Panc1 (cell line): ENCODE measurements at regions not wholly inside any gene's neighbourhood (a gene's known extent, or its start where the extent isn't known, plus 50 kb on each side); places are given as distances from the start of the nearest gene placed in this dataset.

ENCODE experiments used
- ATAC-seq: fragments of 200-7000 bp; cut with Tn5 transposase; 2 replicates; pipeline ENCODE4 v1.9.1; 2020; ENCODE audit warnings: mild to moderate bottlenecking, moderate library complexity
- BruUV-seq: library from RNA; stranded (reverse); fragments of 400-500 nt; replicated peaks from 2 replicates; lab custom pipeline; 2021; lab: Mats Ljungman, UMichigan
- CTCF ChIA-PET: fragments of 300-600 bp; sonication (Branson Sonifier 250); formaldehyde crosslinking; loops from one replicate; lab custom pipeline; 2022; ENCODE audit warnings: antibody characterized with exemption; lab: Charles Lee
- POLR2A ChIA-PET: fragments of 300-600 bp; sonication (Branson Sonifier 250); formaldehyde crosslinking; loops from one replicate; lab custom pipeline; 2022; ENCODE audit warnings: antibody characterized with exemption; lab: Charles Lee
- DNase-seq: peaks from one replicate; pipeline ENCODE4 v3.0.0-alpha.2; 2010; ENCODE audit warnings: low read depth, low spot score
- H3K27ac ChIP-seq: 2 replicates; pipeline ENCODE4 v1.5.1; 2011; ENCODE audit warnings: mild to moderate bottlenecking, low read length, inconsistent platforms
- H3K27me3 ChIP-seq: fragments of 200-500 bp; sonication (Bioruptor generic); 2 replicates; pipeline ENCODE4 v1.6.0; 2014; ENCODE audit warnings: low read length, inconsistent platforms; ENCODE audit not compliant: control insufficient read depth, insufficient read depth
- H3K36me3 ChIP-seq: fragments of 200-500 bp; sonication (Bioruptor generic); 2 replicates; pipeline ENCODE4 v1.5.1; 2014; ENCODE audit warnings: inconsistent platforms, mild to moderate bottlenecking, low read length, moderate library complexity; ENCODE audit not compliant: control insufficient read depth, insufficient read depth
- H3K4me1 ChIP-seq: 2 replicates; pipeline ENCODE4 v1.5.1; 2011; ENCODE audit warnings: inconsistent platforms, mild to moderate bottlenecking, low read length, moderate library complexity; ENCODE audit not compliant: control insufficient read depth, insufficient read depth
- H3K4me3 ChIP-seq, 2 experiments: 2 replicates each; pipeline ENCODE4 v1.5.1; 2011 to 2012; ENCODE audit warnings: low read depth in 2 of 2, low read length in 2 of 2, mild to moderate bottlenecking in 2 of 2, inconsistent platforms in 1 of 2, moderate library complexity in 1 of 2
- H3K9me3 ChIP-seq: fragments of 200-500 bp; sonication (Bioruptor generic); 2 replicates; pipeline ENCODE4 v1.5.1; 2014; ENCODE audit warnings: low read depth, mild to moderate bottlenecking, inconsistent platforms, low read length, moderate library complexity; ENCODE audit not compliant: control insufficient read depth, insufficient read depth
- CTCF ChIP-seq: fragments of 450-650 bp; IDR thresholded peaks from 2 replicates; pipeline ENCODE4 v1.5.1; 2017; ENCODE audit warnings: mild to moderate bottlenecking
- POLR2AphosphoS5 ChIP-seq: IDR thresholded peaks from 2 replicates; pipeline ENCODE4 v1.6.1; 2012; ENCODE audit warnings: mild to moderate bottlenecking, low read depth, low read length, moderate library complexity
- REST ChIP-seq, 2 experiments: IDR thresholded peaks; 2 replicates each; pipeline ENCODE4 v1.6.1; 2011 to 2012; ENCODE audit warnings: low read depth in 2 of 2, control low read depth in 1 of 2, low read length in 1 of 2, mild to moderate bottlenecking in 1 of 2, moderate library complexity in 1 of 2; ENCODE audit not compliant: insufficient read depth in 1 of 2
- SIN3A ChIP-seq: IDR thresholded peaks from 2 replicates; pipeline ENCODE4 v1.6.1; 2012; ENCODE audit warnings: low read depth, mild to moderate bottlenecking, low read length, moderate library complexity, borderline replicate concordance; ENCODE audit not compliant: insufficient read depth
- TCF7L2 ChIP-seq: IDR thresholded peaks from 2 replicates; pipeline ENCODE4 v1.6.1; 2011; ENCODE audit warnings: mild to moderate bottlenecking, low read depth, low read length, inconsistent platforms
- in situ Hi-C: cut with HindIII; loops from 2 replicates; pipeline ENCODE4 v1.10.0; 2016; ENCODE audit warnings: low sequenced_read_pairs, low pct_unique_long_range_greater_than_20kb
- intact Hi-C: fragments of 100-400 bp; cut with micrococcal nuclease; formaldehyde crosslinking; loops from one replicate; pipeline ENCODE4 v1.10.0; 2022; ENCODE audit not compliant: unreplicated experiment

- Histone ChIP-seq H3K27ac (no peak overlapping the region), H3K27me3 (no peaks in the 10 kb centered on the region), H3K4me1 (no peaks in the 10 kb centered on the region), H3K9me3 (no peaks in the 10 kb centered on the region), H3K36me3 (no peaks in the 10 kb centered on the region), H3K4me3 (no peak overlapping the region)
- TF ChIP-seq POLR2AphosphoS5, result no peak
- TF ChIP-seq CTCF, result no peak
- no peak for TF ChIP-seq REST (IDR thresholded peaks at IDR 0.05; ENCODE audit: insufficient read depth in 1 of 2, low read depth in 2 of 2, low read length in 1 of 2)
- TF ChIP-seq TCF7L2, result no peak
- TF ChIP-seq SIN3A, result no peak
- intact Hi-C loops, result no loop called here
- ChIA-PET CTCF (no interaction called here), POLR2A (no interaction called here)
- BruUV-seq, result no TSS peak
- in situ Hi-C loops, result no loop called here
- DNase-seq (no peak), ATAC-seq (no peak)
These were observed 110.6 kb downstream of the TTC8 start for GRCh38 chr14:88935083-88935482.

- in situ Hi-C loops, result no loop called here
- H3K4me3 ChIP-seq, result no peak overlapping the region
- POLR2A ChIA-PET, result no interaction called here
- no peaks in the 10 kb centered on the region for H3K4me1 ChIP-seq
- no peak for ATAC-seq
- no peaks in the 10 kb centered on the region for H3K36me3 ChIP-seq
- H3K9me3 ChIP-seq, result no peaks in the 10 kb centered on the region
- TF ChIP-seq SIN3A, result no peak
- no peak for TF ChIP-seq REST (IDR thresholded peaks at IDR 0.05; ENCODE audit: insufficient read depth in 1 of 2, low read depth in 2 of 2, low read length in 1 of 2)
- TF ChIP-seq TCF7L2, result no peak
- TF ChIP-seq CTCF, result no peak
- no peak for TF ChIP-seq POLR2AphosphoS5
- intact Hi-C loops, result no loop called here
- CTCF ChIA-PET, result no interaction called here
- no peak overlapping the region for H3K27ac ChIP-seq
- no peaks in the 10 kb centered on the region for H3K27me3 ChIP-seq
- no TSS peak for BruUV-seq
- no peak for DNase-seq
These were observed 113.3 kb downstream of the TTC8 start for GRCh38 chr14:88937706-88938105.
